ENCODE measurements at regions not wholly inside any gene's neighbourhood (a gene's known extent, or its start where the extent isn't known, plus 50 kb on each side); places are given as distances from the start of the nearest gene placed in this dataset.
"Not testable (repeated sequence)": the region's sequence is repeated elsewhere in the genome, so short reads cannot be mapped to it uniquely, and the experiment has no call there.

DNA sequence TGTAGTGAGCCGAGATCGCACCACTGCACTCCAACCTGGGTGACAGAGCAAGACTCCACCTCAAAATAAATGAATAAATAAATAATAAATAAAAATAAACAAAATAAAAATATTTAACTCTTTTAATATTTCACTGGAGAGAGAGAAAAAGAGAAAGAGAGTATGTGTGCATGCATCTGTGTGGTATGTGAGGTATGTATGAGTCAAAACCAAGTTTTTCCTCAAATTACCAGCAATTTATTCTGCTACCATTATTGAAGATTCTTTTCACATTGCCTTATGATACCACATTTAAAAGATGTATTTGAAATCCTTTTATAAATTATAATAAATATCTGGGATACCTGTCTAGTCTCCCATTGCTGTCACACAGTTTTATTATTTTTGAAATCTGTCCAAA lies 122.1 kb downstream of the CD164 start:
- peaks cover 0 to 32% (median 19%) of the 10 kb centered on the region in 5 donors for H3K4me1 ChIP-seq (ENCODE audit: control insufficient read depth in 5 of 5, insufficient read depth in 5 of 5, low read length in 5 of 5)
- no peak overlapping the region for H3K9ac ChIP-seq (ENCODE audit: low read length in 5 of 5)
- H3K4me3 ChIP-seq (ENCODE audit: low read depth in 1 of 5, low read length in 5 of 5): no peak overlapping the region
- no peaks in the 10 kb centered on the region for H3K9me3 ChIP-seq (ENCODE audit: control insufficient read depth in 5 of 5, low read length in 5 of 5)
- H3K27ac ChIP-seq (ENCODE audit: low read depth, low read length): peak overlapping the region; percentile 77
- no peaks in the 10 kb centered on the region for H3K36me3 ChIP-seq (ENCODE audit: control insufficient read depth in 5 of 5, insufficient read depth in 5 of 5, low read length in 5 of 5)
- no peaks in the 10 kb centered on the region for H3K27me3 ChIP-seq (ENCODE audit: control insufficient read depth in 5 of 5, insufficient read depth in 4 of 5, low read length in 5 of 5)

GRCh38 chr6:109258129-109258528 lies 124.1 kb downstream of the CD164 start:
- Histone ChIP-seq H3K4me1 (ENCODE audit: control insufficient read depth in 5 of 5, insufficient read depth in 5 of 5, low read length in 5 of 5) (peaks cover 0 to 47% (median 36%) of the 10 kb centered on the region in 5 donors), H3K9me3 (ENCODE audit: control insufficient read depth in 5 of 5, low read length in 5 of 5) (no peaks in the 10 kb centered on the region), H3K27me3 (ENCODE audit: control insufficient read depth in 5 of 5, insufficient read depth in 4 of 5, low read length in 5 of 5) (no peaks in the 10 kb centered on the region), H3K4me3 (ENCODE audit: low read depth in 1 of 5, low read length in 5 of 5) (no peak overlapping the region), H3K9ac (ENCODE audit: low read length in 5 of 5) (peak overlapping the region in 1 of 5 donors; percentile 24), H3K36me3 (ENCODE audit: control insufficient read depth in 5 of 5, insufficient read depth in 5 of 5, low read length in 5 of 5) (no peaks in the 10 kb centered on the region), H3K27ac (ENCODE audit: low read depth, low read length) (peak overlapping the region; percentile 70)

DNA sequence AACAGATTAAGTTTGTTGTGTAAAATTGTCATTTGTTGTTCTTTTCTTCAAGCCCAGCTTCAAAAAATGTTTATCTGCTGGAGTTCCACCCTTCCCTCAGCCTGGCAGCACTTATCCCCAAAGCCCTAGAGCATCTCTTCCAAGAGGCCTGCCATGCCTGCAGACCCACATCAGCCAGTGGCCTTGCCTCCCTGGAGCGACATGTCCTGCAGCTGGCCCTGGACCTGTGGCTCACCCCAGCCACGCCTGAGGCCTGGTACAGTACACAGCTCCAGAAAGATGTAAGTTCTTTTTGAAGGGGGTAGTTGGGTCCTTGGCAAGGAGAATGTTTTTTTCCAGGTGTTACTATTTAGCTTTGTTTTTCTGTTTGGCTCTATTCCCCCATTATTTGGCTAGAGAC lies 124.8 kb downstream of the CD164 start:
- Histone ChIP-seq H3K36me3 (ENCODE audit: control insufficient read depth in 5 of 5, insufficient read depth in 5 of 5, low read length in 5 of 5) (no peaks in the 10 kb centered on the region), H3K4me1 (ENCODE audit: control insufficient read depth in 5 of 5, insufficient read depth in 5 of 5, low read length in 5 of 5) (peaks cover 2 to 54% (median 42%) of the 10 kb centered on the region in 5 donors), H3K9ac (ENCODE audit: low read length in 5 of 5) (no peak overlapping the region)

DNA sequence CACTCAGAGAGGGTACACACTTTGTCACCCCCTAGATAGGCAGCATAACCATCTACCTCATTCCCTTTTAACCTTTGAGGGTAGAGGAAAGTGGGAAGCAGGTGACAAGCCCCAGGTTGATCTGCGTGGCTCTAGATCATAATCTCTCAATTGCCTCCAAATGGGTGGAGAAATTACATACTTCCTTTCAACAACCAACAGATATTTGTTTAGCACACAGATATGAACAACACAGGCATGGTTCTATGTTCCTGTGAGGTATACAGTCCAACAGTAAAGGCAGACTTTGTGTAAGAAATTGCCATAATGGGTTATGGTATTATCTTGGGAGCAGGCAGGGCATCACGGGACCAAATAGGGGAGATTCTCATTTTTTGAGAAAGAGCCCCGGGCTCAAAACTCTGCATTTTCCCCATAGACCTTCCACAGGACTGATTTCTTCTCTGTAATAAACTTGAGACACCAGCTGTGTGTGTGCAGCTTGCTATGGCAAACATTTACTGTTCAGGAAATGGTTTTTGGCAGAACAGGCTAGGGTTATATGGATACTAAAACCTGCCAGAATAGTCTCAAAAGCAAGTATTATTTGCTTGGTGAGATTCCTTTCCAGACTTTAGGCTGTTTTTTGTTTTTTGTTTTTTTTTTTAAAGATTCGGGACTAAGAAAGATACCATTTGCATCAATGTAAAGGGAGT lies 126.2 kb downstream of the CD164 start:
- peaks cover 2 to 55% (median 47%) of the 10 kb centered on the region in 5 donors for H3K4me1 ChIP-seq (ENCODE audit: control insufficient read depth in 5 of 5, insufficient read depth in 5 of 5, low read length in 5 of 5)
- H3K36me3 ChIP-seq (ENCODE audit: control insufficient read depth in 5 of 5, insufficient read depth in 5 of 5, low read length in 5 of 5): no peaks in the 10 kb centered on the region
- H3K4me3 ChIP-seq (ENCODE audit: low read depth in 1 of 5, low read length in 5 of 5): no peak overlapping the region
- no peaks in the 10 kb centered on the region for H3K27me3 ChIP-seq (ENCODE audit: control insufficient read depth in 5 of 5, insufficient read depth in 4 of 5, low read length in 5 of 5)
- peak overlapping the region in 2 of 5 donors; percentile 4 to 53 for H3K9ac ChIP-seq (ENCODE audit: low read length in 5 of 5)
- no peaks in the 10 kb centered on the region for H3K9me3 ChIP-seq (ENCODE audit: control insufficient read depth in 5 of 5, low read length in 5 of 5)
- H3K27ac ChIP-seq (ENCODE audit: low read depth, low read length): peak overlapping the region; percentile 96

More for the DNA sequence above, 124.8 kb downstream of the CD164 start:
- Histone ChIP-seq H3K27ac (ENCODE audit: low read depth, low read length) (peak overlapping the region; percentile 70), H3K4me3 (ENCODE audit: low read depth in 1 of 5, low read length in 5 of 5) (no peak overlapping the region), H3K27me3 (ENCODE audit: control insufficient read depth in 5 of 5, insufficient read depth in 4 of 5, low read length in 5 of 5) (no peaks in the 10 kb centered on the region), H3K9me3 (ENCODE audit: control insufficient read depth in 5 of 5, low read length in 5 of 5) (no peaks in the 10 kb centered on the region)

GRCh38 chr6:109255087-109255486 lies 127.2 kb downstream of the CD164 start:
- no peaks in the 10 kb centered on the region for H3K27me3 ChIP-seq (ENCODE audit: control insufficient read depth in 5 of 5, insufficient read depth in 4 of 5, low read length in 5 of 5)
- H3K4me3 ChIP-seq (ENCODE audit: low read depth in 1 of 5, low read length in 5 of 5): no peak overlapping the region
- H3K4me1 ChIP-seq (ENCODE audit: control insufficient read depth in 5 of 5, insufficient read depth in 5 of 5, low read length in 5 of 5): peaks cover 2 to 52% (median 41%) of the 10 kb centered on the region in 5 donors
- no peaks in the 10 kb centered on the region for H3K9me3 ChIP-seq (ENCODE audit: control insufficient read depth in 5 of 5, low read length in 5 of 5)
- no peak overlapping the region for H3K9ac ChIP-seq (ENCODE audit: low read length in 5 of 5)
- peak overlapping the region; percentile 96 for H3K27ac ChIP-seq (ENCODE audit: low read depth, low read length)
- H3K36me3 ChIP-seq (ENCODE audit: control insufficient read depth in 5 of 5, insufficient read depth in 5 of 5, low read length in 5 of 5): no peaks in the 10 kb centered on the region

DNA sequence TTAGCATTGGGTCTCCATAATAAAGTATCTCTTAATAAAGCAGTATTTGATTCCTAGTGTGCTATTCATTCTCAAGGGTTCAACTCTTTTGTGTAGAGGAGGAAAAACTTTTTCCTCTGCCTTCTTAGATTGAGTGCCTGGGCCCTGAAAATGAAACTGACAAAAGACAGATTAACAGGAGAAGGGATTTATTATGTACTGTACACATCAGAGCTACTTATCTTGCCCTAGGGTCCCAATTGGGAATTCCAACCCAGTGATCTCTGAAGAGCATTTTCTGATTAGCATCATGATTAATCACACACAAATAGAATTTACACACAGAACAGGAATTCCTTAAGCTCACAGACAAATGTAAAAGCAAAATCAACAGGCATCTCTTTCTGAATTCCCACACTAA lies 128.9 kb downstream of the CD164 start:
- Histone ChIP-seq H3K27me3 (ENCODE audit: control insufficient read depth in 5 of 5, insufficient read depth in 4 of 5, low read length in 5 of 5) (no peaks in the 10 kb centered on the region), H3K27ac (ENCODE audit: low read depth, low read length) (peak overlapping the region; percentile 96), H3K36me3 (ENCODE audit: control insufficient read depth in 5 of 5, insufficient read depth in 5 of 5, low read length in 5 of 5) (no peaks in the 10 kb centered on the region), H3K4me1 (ENCODE audit: control insufficient read depth in 5 of 5, insufficient read depth in 5 of 5, low read length in 5 of 5) (peaks cover 2 to 52% (median 41%) of the 10 kb centered on the region in 5 donors), H3K4me3 (ENCODE audit: low read depth in 1 of 5, low read length in 5 of 5) (no peak overlapping the region), H3K9ac (ENCODE audit: low read length in 5 of 5) (peak overlapping the region in 1 of 5 donors; percentile 3), H3K9me3 (ENCODE audit: control insufficient read depth in 5 of 5, low read length in 5 of 5) (no peaks in the 10 kb centered on the region)

DNA sequence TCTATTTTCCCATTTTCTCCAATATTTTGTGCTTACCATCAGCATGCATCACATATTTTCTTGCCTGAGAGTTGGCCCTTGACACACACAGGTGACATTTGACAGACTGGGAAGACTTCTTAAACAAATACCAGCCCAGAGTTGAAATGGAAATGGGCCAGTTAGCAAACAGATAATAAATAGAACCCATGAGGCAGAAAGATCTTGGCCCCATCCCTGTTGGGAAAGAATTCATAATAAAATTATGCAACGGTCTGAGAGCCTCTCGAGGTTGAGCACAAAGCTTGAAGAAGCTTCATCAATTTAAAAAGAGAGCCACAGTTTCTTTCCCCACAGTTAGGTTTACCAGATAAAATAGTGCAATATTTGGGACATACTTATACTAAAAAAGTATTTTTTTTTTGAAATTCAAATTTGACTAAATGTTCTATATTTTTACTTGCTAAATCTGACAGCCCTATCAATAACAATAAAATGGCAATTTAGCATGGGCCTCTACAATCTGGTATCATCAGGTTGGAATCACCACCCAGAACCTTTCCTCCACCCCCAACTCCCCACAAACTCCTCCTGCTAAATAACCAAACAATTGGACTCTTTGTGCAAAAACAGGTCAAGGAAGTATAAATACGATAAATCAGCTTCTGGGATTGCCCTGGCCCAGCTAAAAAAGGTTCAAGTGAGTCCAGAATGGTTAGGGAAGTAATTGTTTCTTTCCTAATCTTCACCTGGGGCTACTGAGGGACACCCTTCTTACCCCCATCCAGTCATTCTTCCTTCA lies 129.8 kb downstream of the CD164 start:
- Histone ChIP-seq H3K4me1 (ENCODE audit: control insufficient read depth in 5 of 5, insufficient read depth in 5 of 5, low read length in 5 of 5) (peaks cover 2 to 48% (median 41%) of the 10 kb centered on the region in 5 donors), H3K27me3 (ENCODE audit: control insufficient read depth in 5 of 5, insufficient read depth in 4 of 5, low read length in 5 of 5) (no peaks in the 10 kb centered on the region), H3K27ac (ENCODE audit: low read depth, low read length) (peak overlapping the region; percentile 96), H3K9ac (ENCODE audit: low read length in 5 of 5) (peak overlapping the region in 2 of 5 donors; percentile 28 to 67), H3K36me3 (ENCODE audit: control insufficient read depth in 5 of 5, insufficient read depth in 5 of 5, low read length in 5 of 5) (no peaks in the 10 kb centered on the region), H3K9me3 (ENCODE audit: control insufficient read depth in 5 of 5, low read length in 5 of 5) (no peaks in the 10 kb centered on the region), H3K4me3 (ENCODE audit: low read depth in 1 of 5, low read length in 5 of 5) (no peak overlapping the region)

- no peaks in the 10 kb centered on the region for H3K36me3 ChIP-seq (ENCODE audit: control insufficient read depth in 5 of 5, insufficient read depth in 5 of 5, low read length in 5 of 5)
- peak overlapping the region in 3 of 5 donors; percentile 28 to 67 (median 35) for H3K9ac ChIP-seq (ENCODE audit: low read length in 5 of 5)
- H3K27ac ChIP-seq (ENCODE audit: low read depth, low read length): peak overlapping the region; percentile 96
- H3K9me3 ChIP-seq (ENCODE audit: control insufficient read depth in 5 of 5, low read length in 5 of 5): no peaks in the 10 kb centered on the region
- H3K4me3 ChIP-seq (ENCODE audit: low read depth in 1 of 5, low read length in 5 of 5): no peak overlapping the region
- no peaks in the 10 kb centered on the region for H3K27me3 ChIP-seq (ENCODE audit: control insufficient read depth in 5 of 5, insufficient read depth in 4 of 5, low read length in 5 of 5)
- peaks cover 2 to 47% (median 41%) of the 10 kb centered on the region in 5 donors for H3K4me1 ChIP-seq (ENCODE audit: control insufficient read depth in 5 of 5, insufficient read depth in 5 of 5, low read length in 5 of 5)
Measured at GRCh38 chr6:109251839-109252238, 130.4 kb downstream of the CD164 start.

GRCh38 chr6:109250544-109251156 lies 131.6 kb downstream of the CD164 start:
- not testable (repeated sequence) for H3K36me3 ChIP-seq (ENCODE audit: control insufficient read depth in 5 of 5, insufficient read depth in 5 of 5, low read length in 5 of 5); H3K9ac ChIP-seq (ENCODE audit: low read length in 5 of 5); H3K9me3 ChIP-seq (ENCODE audit: control insufficient read depth in 5 of 5, low read length in 5 of 5); H3K27ac ChIP-seq (ENCODE audit: low read depth, low read length); H3K4me3 ChIP-seq (ENCODE audit: low read depth in 1 of 5, low read length in 5 of 5); H3K27me3 ChIP-seq (ENCODE audit: control insufficient read depth in 5 of 5, insufficient read depth in 4 of 5, low read length in 5 of 5)
- peaks cover 2 to 38% (median 35%) of the 10 kb centered on the region in 5 donors for H3K4me1 ChIP-seq (ENCODE audit: control insufficient read depth in 5 of 5, insufficient read depth in 5 of 5, low read length in 5 of 5)

Measured in subcutaneous abdominal adipose tissue (tissue), 5 donors.